Fibroblast of lung (primary cell): ENCODE measurements at regions not wholly inside any gene's neighbourhood (a gene's known extent, or its start where the extent isn't known, plus 50 kb on each side); places are given as distances from the start of the nearest gene placed in this dataset.

Experiments used
- DNase-seq, 2 donors: peaks; one replicate each; pipeline versions ENCODE4 v3.0.0 to v3.0.0-alpha.2; 2010; ENCODE audit warnings: low read depth in 2 of 2
- H2AFZ ChIP-seq: 2 replicates; pipeline ENCODE4 v1.5.1; 2012; ENCODE audit warnings: low read length, control low read depth, inconsistent platforms
- H3K27ac ChIP-seq: 2 replicates; pipeline ENCODE4 v1.5.1; 2011; ENCODE audit warnings: low read length, control low read depth; ENCODE audit not compliant: insufficient read depth
- H3K27me3 ChIP-seq: 2 replicates; pipeline ENCODE4 v1.5.1; 2011; ENCODE audit warnings: mild to moderate bottlenecking, low read length; ENCODE audit not compliant: control insufficient read depth, insufficient read depth
- H3K36me3 ChIP-seq: 2 replicates; pipeline ENCODE4 v1.5.1; 2011; ENCODE audit warnings: low read length; ENCODE audit not compliant: control insufficient read depth, insufficient read depth
- H3K4me1 ChIP-seq: 2 replicates; pipeline ENCODE4 v1.5.1; 2011; ENCODE audit warnings: low read length; ENCODE audit not compliant: control insufficient read depth, insufficient read depth; ENCODE audit errors: extremely low read depth
- H3K4me2 ChIP-seq: 2 replicates; pipeline ENCODE4 v1.5.1; 2011; ENCODE audit warnings: low read length, control low read depth; ENCODE audit not compliant: insufficient read depth; ENCODE audit errors: extremely low read depth
- H3K4me3 ChIP-seq, 4 experiments: fragments of 200-600 bp in 1 of 4; sonication (generic) in 1 of 4; replicated peaks in 1 of 4; 2 replicates each; pipeline ENCODE4 v1.5.1; 2011 to 2016; ENCODE audit warnings: low read length in 4 of 4, low read depth in 3 of 4, mild to moderate bottlenecking in 3 of 4, control low read depth in 2 of 4, inconsistent platforms in 1 of 4, mixed read lengths in 1 of 4; ENCODE audit not compliant: insufficient read depth in 1 of 4; ENCODE audit errors: control extremely low read depth in 1 of 4
- H3K79me2 ChIP-seq: 2 replicates; pipeline ENCODE4 v1.5.1; 2012; ENCODE audit warnings: mild to moderate bottlenecking, low read length, inconsistent platforms; ENCODE audit not compliant: control insufficient read depth, insufficient read depth
- H3K9ac ChIP-seq: 2 replicates; pipeline ENCODE4 v1.5.1; 2011; ENCODE audit warnings: mild to moderate bottlenecking, low read length, control low read depth; ENCODE audit not compliant: insufficient read depth
- H3K9me3 ChIP-seq: 2 replicates; pipeline ENCODE4 v1.5.1; 2012; ENCODE audit warnings: low read depth, low read length; ENCODE audit not compliant: control insufficient read depth, insufficient read depth
- H4K20me1 ChIP-seq: 2 replicates; pipeline ENCODE4 v1.5.1; 2011; ENCODE audit warnings: low read length; ENCODE audit not compliant: control insufficient read depth, insufficient read depth; ENCODE audit errors: extremely low read depth
- EZH2 ChIP-seq: IDR thresholded peaks from 2 replicates; pipeline ENCODE4 v1.5.1; 2012; ENCODE audit warnings: low read length, control low read depth, mild to moderate bottlenecking; ENCODE audit errors: missing control alignments
- TF ChIP-seq, protein P1 (sequence below), 2 donors: IDR thresholded peaks in 1 of 2; conservative IDR thresholded peaks in 1 of 2; 1 replicate in 1 of 2; 2 replicates in 1 of 2; pipeline ENCODE4 v1.5.1; 2011 to 2012; ENCODE audit warnings: low read length in 2 of 2, control low read depth in 1 of 2, inconsistent platforms in 1 of 2, low read depth in 1 of 2, mild to moderate bottlenecking in 1 of 2

DNA sequence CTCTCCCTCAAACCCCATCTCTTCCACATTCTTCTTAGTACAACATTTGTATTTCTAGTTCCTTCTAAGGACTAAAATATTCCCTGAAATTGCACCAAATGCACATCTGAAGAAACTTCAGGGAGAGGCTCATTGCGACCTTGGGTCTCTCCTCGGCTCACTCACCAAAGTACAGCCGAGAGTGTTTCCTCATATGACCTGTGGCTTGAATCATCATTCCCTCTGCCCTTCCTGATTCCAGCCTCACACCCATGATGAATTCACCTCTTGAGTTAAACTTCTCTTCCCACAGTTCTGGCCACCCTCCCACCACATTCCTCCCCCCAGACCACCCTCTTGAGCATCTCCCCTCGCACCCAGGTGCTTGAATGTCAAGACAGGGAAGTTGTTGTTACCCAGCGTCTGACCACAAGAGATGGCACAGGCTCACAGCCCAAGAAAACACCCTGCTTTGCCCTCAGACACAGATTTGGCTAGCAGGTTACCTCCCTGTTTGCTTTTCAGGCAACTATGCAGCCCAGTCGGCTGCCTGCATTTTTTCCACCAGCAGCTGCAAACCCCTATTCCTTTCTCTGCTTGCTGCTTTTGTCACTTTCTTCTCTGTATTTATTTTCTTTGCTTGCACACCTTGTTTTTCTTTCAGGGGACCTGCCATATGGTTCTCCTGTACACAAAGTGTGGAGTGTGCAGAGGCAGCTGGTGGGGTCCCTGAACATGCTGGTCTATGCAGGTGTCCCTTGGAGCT is 214.8 kb downstream of the SPATA18 start:
- no peaks in the 10 kb centered on the region for H3K79me2 ChIP-seq
- H3K27ac ChIP-seq: no peak overlapping the region
- H3K27me3 ChIP-seq: no peaks in the 10 kb centered on the region
- H2AFZ ChIP-seq: no peak overlapping the region
- no peak for DNase-seq
- no peaks in the 10 kb centered on the region for H3K9me3 ChIP-seq
- TF ChIP-seq, protein P1, sequence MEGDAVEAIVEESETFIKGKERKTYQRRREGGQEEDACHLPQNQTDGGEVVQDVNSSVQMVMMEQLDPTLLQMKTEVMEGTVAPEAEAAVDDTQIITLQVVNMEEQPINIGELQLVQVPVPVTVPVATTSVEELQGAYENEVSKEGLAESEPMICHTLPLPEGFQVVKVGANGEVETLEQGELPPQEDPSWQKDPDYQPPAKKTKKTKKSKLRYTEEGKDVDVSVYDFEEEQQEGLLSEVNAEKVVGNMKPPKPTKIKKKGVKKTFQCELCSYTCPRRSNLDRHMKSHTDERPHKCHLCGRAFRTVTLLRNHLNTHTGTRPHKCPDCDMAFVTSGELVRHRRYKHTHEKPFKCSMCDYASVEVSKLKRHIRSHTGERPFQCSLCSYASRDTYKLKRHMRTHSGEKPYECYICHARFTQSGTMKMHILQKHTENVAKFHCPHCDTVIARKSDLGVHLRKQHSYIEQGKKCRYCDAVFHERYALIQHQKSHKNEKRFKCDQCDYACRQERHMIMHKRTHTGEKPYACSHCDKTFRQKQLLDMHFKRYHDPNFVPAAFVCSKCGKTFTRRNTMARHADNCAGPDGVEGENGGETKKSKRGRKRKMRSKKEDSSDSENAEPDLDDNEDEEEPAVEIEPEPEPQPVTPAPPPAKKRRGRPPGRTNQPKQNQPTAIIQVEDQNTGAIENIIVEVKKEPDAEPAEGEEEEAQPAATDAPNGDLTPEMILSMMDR (conservative IDR thresholded peaks at IDR 0.05 in 1 of 2, IDR thresholded peaks at IDR 0.05 in 1 of 2; ENCODE audit: low read depth in 1 of 2, low read length in 2 of 2): no peak
- TF ChIP-seq EZH2: no peak
- no peak overlapping the region for H3K4me3 ChIP-seq
- H3K9ac ChIP-seq: no peak overlapping the region
- no peaks in the 10 kb centered on the region for H3K4me1 ChIP-seq
- no peaks in the 10 kb centered on the region for H3K36me3 ChIP-seq
- H3K4me2 ChIP-seq: no peak overlapping the region
- no peaks in the 10 kb centered on the region for H4K20me1 ChIP-seq

DNA sequence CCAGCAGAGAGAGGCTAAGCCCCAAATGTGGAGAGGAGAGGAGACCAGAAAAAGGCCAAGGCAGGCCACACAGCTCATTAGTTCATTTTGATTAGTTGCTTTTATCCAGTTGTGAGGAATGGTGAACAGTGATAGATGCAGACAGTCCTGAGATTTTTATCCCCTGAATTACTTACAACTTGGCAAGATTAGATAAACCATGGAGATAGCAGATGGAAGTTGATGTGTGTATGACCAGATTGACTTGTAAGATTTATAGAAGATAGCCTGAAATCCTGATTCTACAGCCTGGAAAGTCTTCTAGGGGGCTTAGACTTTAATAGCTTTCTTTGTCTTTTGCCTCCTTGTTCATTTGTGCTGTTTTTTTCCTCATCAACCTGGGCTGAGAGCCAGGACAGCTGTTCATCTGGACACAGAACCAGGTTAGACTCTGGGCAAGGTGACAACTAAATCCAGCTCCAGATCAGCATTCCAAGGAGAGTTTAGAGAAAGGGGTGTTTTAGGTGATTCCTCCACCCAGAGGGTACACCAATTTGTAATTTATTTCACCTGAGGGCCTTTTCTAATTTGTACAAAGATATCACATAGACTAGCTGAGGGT is 215.5 kb downstream of the SPATA18 start:
- Histone ChIP-seq H2AFZ (no peak overlapping the region), H3K79me2 (no peaks in the 10 kb centered on the region), H3K9ac (no peak overlapping the region), H3K4me1 (no peaks in the 10 kb centered on the region), H3K9me3 (no peaks in the 10 kb centered on the region), H3K27me3 (no peaks in the 10 kb centered on the region), H4K20me1 (no peaks in the 10 kb centered on the region), H3K27ac (no peak overlapping the region), H3K4me3 (no peak overlapping the region), H3K4me2 (no peak overlapping the region), H3K36me3 (no peaks in the 10 kb centered on the region)
- DNase-seq: no peak
- TF ChIP-seq EZH2: no peak
- TF ChIP-seq, protein P1 (conservative IDR thresholded peaks at IDR 0.05 in 1 of 2, IDR thresholded peaks at IDR 0.05 in 1 of 2; ENCODE audit: low read depth in 1 of 2, low read length in 2 of 2): no peak

DNA sequence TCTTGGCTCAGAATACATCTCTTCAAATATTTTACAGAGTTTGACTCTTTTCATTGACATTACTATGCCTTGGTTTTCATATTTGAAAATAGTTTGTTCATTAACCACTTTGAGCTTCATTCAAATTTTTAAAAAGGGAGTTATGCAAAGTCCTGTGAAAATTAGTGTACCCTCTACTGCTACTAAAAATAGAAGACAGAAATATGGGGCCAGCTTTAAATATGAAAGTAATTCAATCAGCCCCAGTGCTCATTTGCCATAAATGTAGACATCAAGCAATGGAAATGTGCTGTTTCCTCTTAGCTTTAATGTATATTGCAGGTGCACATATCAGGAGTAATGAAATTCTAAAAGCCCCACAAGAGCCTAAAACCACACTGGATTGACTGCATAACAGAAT is 218.7 kb downstream of the SPATA18 start:
- no peaks in the 10 kb centered on the region for H3K79me2 ChIP-seq
- H3K9me3 ChIP-seq: no peaks in the 10 kb centered on the region
- TF ChIP-seq, protein P1 (conservative IDR thresholded peaks at IDR 0.05 in 1 of 2, IDR thresholded peaks at IDR 0.05 in 1 of 2; ENCODE audit: low read depth in 1 of 2, low read length in 2 of 2): no peak
- TF ChIP-seq EZH2: no peak
- H3K4me2 ChIP-seq: no peak overlapping the region
- H4K20me1 ChIP-seq: no peaks in the 10 kb centered on the region
- DNase-seq: no peak
- H3K4me1 ChIP-seq: no peaks in the 10 kb centered on the region
- H3K27ac ChIP-seq: no peak overlapping the region
- no peak overlapping the region for H3K9ac ChIP-seq
- H3K27me3 ChIP-seq: no peaks in the 10 kb centered on the region
- no peak overlapping the region for H2AFZ ChIP-seq
- no peaks in the 10 kb centered on the region for H3K36me3 ChIP-seq
- no peak overlapping the region for H3K4me3 ChIP-seq
